Left lung (tissue), 4 donors: ENCODE measurements at regions not wholly inside any gene's neighbourhood (a gene's known extent, or its start where the extent isn't known, plus 50 kb on each side); places are given as distances from the start of the nearest gene placed in this dataset.

Experiments used
- ATAC-seq: fragments of 200-7000 bp; cut with Tn5 transposase; one replicate; pipeline ENCODE4 v1.9.1; 2020; ENCODE audit warnings: moderate library complexity
- DNase-seq, 4 donors: peaks; one replicate each; pipeline ENCODE4 v3.0.0-alpha.2; 2013 to 2020
- H3K27ac ChIP-seq, 2 donors: fragments of 200-600 bp; sonication (generic) in 1 of 2; one replicate each; pipeline versions ENCODE4 v1.5.0 to v1.8.0; 2020 to 2021
- H3K27me3 ChIP-seq, 2 donors: fragments of 200-600 bp; sonication (generic) in 1 of 2; one replicate each; pipeline versions ENCODE4 v1.5.0 to v1.8.0; 2020 to 2021
- H3K36me3 ChIP-seq, 2 donors: fragments of 200-600 bp; sonication (generic) in 1 of 2; one replicate each; pipeline versions ENCODE4 v1.5.0 to v1.8.0; 2020 to 2021
- H3K4me1 ChIP-seq, 2 donors: fragments of 200-600 bp; one replicate each; pipeline ENCODE4 v1.8.0; 2021
- H3K4me3 ChIP-seq, 2 donors: fragments of 200-600 bp; sonication (generic) in 1 of 2; one replicate each; pipeline versions ENCODE4 v1.5.0 to v1.8.0; 2020 to 2021; ENCODE audit warnings: mild to moderate bottlenecking in 1 of 2
- H3K9me3 ChIP-seq, 2 donors: fragments of 200-600 bp; sonication (generic) in 1 of 2; one replicate each; pipeline versions ENCODE4 v1.5.0 to v1.8.0; 2020 to 2021
- CTCF ChIP-seq, 2 donors: fragments of 200-600 bp; sonication (generic) in 1 of 2; IDR thresholded peaks; one replicate each; pipeline versions ENCODE4 v1.5.0 to v1.8.0; 2021; ENCODE audit warnings: antibody characterized with exemption in 2 of 2
- intact Hi-C, 2 donors: fragments of 100-400 bp; cut with DNase I; formaldehyde crosslinking; loops; one replicate each; pipeline versions ENCODE4 v1.11.2 to v1.14.2; 2022
- donor health status: DM: no; HTN: yes; CAD: no.
- donor health status: DM: no; HTN: no; CAD: no.

GRCh38 chr11:90770007-90770406 lies 547.2 kb upstream of the CHORDC1 start:
- no peak overlapping the region for H3K27ac ChIP-seq
- no peak overlapping the region for H3K4me3 ChIP-seq
- no peak for ATAC-seq
- H3K9me3 ChIP-seq, result peaks cover 0 to 8% of the 10 kb centered on the region in 2 donors
- intact Hi-C loops, result no loop called here
- no peaks in the 10 kb centered on the region for H3K36me3 ChIP-seq
- H3K4me1 ChIP-seq, result no peaks in the 10 kb centered on the region
- DNase-seq, result no peak
- no peak for TF ChIP-seq CTCF (IDR thresholded peaks at IDR 0.05)
- no peaks in the 10 kb centered on the region for H3K27me3 ChIP-seq

- Histone ChIP-seq H3K27ac (no peak overlapping the region), H3K9me3 (peaks cover 0 to 5% of the 10 kb centered on the region in 2 donors), H3K4me1 (no peaks in the 10 kb centered on the region), H3K4me3 (no peak overlapping the region), H3K36me3 (no peaks in the 10 kb centered on the region), H3K27me3 (no peaks in the 10 kb centered on the region)
- ATAC-seq (no peak), DNase-seq (no peak)
- intact Hi-C loops, result no loop called here
- TF ChIP-seq CTCF (IDR thresholded peaks at IDR 0.05), result no peak
Observed at GRCh38 chr11:90766121-90766520, 543.3 kb upstream of the CHORDC1 start.

- H3K36me3 ChIP-seq, result no peaks in the 10 kb centered on the region
- no peaks in the 10 kb centered on the region for H3K27me3 ChIP-seq
- TF ChIP-seq CTCF (IDR thresholded peaks at IDR 0.05), result no peak
- H3K9me3 ChIP-seq, result no peaks in the 10 kb centered on the region
- H3K4me3 ChIP-seq, result no peak overlapping the region
- H3K27ac ChIP-seq, result no peak overlapping the region
- DNase-seq (no peak), ATAC-seq (no peak)
- intact Hi-C loops, result no loop called here
- H3K4me1 ChIP-seq, result no peaks in the 10 kb centered on the region
Observed at GRCh38 chr11:90764691-90765090, 541.8 kb upstream of the CHORDC1 start.

DNA sequence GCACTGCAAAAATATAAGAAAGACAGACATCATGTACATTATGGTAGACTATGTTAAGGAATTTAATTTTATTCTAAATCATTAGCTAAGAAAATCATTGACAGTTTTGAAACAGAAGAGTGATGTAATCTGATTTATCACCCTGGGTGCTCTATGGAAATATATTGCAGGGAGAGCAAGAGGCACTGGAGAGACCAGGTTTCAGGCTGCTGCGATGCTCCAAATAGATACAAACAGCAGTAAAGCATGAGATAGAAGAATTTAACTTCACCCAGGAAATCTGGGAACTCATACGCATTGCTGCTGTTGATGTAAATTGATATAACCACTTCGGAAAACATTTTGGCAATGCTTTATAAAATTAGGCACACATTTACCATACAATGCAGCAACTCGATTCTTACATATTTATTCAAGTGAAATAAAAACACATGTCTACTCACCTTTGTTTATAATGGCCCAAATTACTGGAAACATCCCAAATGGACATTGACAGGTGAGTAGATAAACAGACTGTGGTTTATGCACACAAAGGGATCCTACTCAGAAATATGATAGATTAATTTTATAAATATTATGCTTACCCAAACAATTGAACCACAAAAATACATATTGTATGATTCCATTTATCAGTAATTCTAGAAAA lies 535.1 kb upstream of the CHORDC1 start:
- Histone ChIP-seq H3K36me3 (no peaks in the 10 kb centered on the region), H3K9me3 (no peaks in the 10 kb centered on the region), H3K27ac (no peak overlapping the region), H3K4me1 (no peaks in the 10 kb centered on the region), H3K27me3 (no peaks in the 10 kb centered on the region), H3K4me3 (no peak overlapping the region)
- no peak for TF ChIP-seq CTCF (IDR thresholded peaks at IDR 0.05)
- DNase-seq (no peak), ATAC-seq (no peak)
- intact Hi-C loops, result no loop called here

DNA sequence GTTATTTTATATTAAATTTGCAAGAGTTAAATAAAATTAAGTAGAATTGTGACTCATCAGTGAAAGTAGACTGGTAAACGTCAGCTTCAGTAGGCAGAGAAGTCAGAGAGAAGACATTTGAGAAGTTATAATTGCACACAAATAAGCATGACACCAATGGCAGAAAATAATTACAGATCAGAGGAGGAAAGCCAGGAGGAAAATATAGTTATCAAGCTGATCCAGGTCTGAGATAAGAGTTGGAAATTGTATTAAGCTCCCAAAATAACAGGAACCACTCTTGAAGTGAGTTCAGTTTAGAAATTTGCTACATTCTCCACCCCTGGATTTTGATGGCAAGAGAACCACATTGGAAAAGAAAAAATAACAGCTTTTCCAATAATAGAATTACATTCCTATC lies 533.8 kb upstream of the CHORDC1 start:
- TF ChIP-seq CTCF (IDR thresholded peaks at IDR 0.05), result no peak
- intact Hi-C loops, result no loop called here
- DNase-seq (no peak), ATAC-seq (no peak)
- no peak overlapping the region for H3K27ac ChIP-seq
- H3K36me3 ChIP-seq, result no peaks in the 10 kb centered on the region
- H3K27me3 ChIP-seq, result no peaks in the 10 kb centered on the region
- H3K9me3 ChIP-seq, result peaks cover 0 to 4% of the 10 kb centered on the region in 2 donors
- no peaks in the 10 kb centered on the region for H3K4me1 ChIP-seq
- no peak overlapping the region for H3K4me3 ChIP-seq
